Uterus (tissue), 3 donors: ENCODE measurements at regions not wholly inside any gene's neighbourhood (a gene's known extent, or its start where the extent isn't known, plus 50 kb on each side); places are given as distances from the start of the nearest gene placed in this dataset.

Experiments
- DNase-seq, 2 donors: peaks; one replicate each; pipeline ENCODE4 v3.0.0-alpha.2; 2019 to 2020
- H3K27ac ChIP-seq, 2 donors: fragments of 200-600 bp; sonication (generic); 1 replicate in 1 of 2; 2 replicates in 1 of 2; pipeline ENCODE4 v1.5.1; 2016 to 2018
- H3K27me3 ChIP-seq, 2 donors: fragments of 200-600 bp; sonication (generic); one replicate each; pipeline ENCODE4 v1.5.1; 2018 to 2019; ENCODE audit warnings: control low read depth in 1 of 2
- H3K36me3 ChIP-seq, 2 donors: fragments of 200-600 bp; sonication (generic); one replicate each; pipeline ENCODE4 v1.5.1; 2019; ENCODE audit warnings: control low read depth in 1 of 2
- H3K4me1 ChIP-seq, 2 donors: fragments of 200-600 bp; sonication (generic); one replicate each; pipeline ENCODE4 v1.5.1; 2018 to 2019; ENCODE audit warnings: control low read depth in 1 of 2
- H3K4me3 ChIP-seq, 2 donors: fragments of 200-600 bp; sonication (generic); 1 replicate in 1 of 2; 2 replicates in 1 of 2; pipeline ENCODE4 v1.5.1; 2018 to 2019; ENCODE audit warnings: mild to moderate bottlenecking in 1 of 2
- H3K9me3 ChIP-seq, 2 donors: fragments of 200-600 bp; sonication (generic); one replicate each; pipeline ENCODE4 v1.5.1; 2019; ENCODE audit warnings: control low read depth in 1 of 2
- POLR2A ChIP-seq, 2 donors: fragments of 450-650 bp; IDR thresholded peaks; one replicate each; pipeline ENCODE4 v1.6.1; 2016; ENCODE audit warnings: antibody characterized with exemption in 2 of 2, mild to moderate bottlenecking in 1 of 2, moderate library complexity in 1 of 2
- intact Hi-C: fragments of 100-400 bp; cut with DNase I; formaldehyde crosslinking; loops from one replicate; pipeline ENCODE4 v1.15.1; 2023; ENCODE audit warnings: low total_unique reads
- TF ChIP-seq, protein P1 (sequence below), 4 experiments: fragments of 200-600 bp in 2 of 4; fragments of 450-650 bp in 2 of 4; sonication (generic) in 2 of 4; IDR thresholded peaks; one replicate each; pipeline ENCODE4 v1.5.1; 2016 to 2019; ENCODE audit warnings: antibody characterized with exemption in 4 of 4, mild to moderate bottlenecking in 2 of 4, moderate library complexity in 1 of 4
- donor health status: DM: yes; HTN: yes; CAD: no.

DNA sequence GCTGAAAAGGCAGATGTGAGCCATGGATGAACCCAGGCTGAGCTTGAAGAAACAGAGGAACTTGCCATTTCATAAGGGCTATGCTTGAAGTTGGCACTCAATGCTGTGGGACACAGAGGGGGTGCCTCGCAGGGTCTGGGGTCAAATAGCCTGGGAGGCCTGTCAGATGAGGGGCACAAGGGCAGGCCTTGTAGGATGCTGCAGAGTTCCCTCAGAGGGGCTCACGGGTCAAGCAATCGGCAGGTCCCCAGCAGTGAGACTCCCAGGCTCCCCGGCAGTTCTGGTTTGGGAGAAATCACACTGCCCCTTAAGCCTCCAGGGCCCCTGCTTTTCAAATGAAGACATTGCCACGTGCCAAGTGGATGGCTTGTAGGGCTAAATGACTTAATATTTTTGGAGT is 116.7 kb upstream of the GRIK3 start:
- intact Hi-C loops, result no loop called here
- Histone ChIP-seq H3K36me3 (no peaks in the 10 kb centered on the region), H3K4me3 (no peak overlapping the region), H3K27me3 (peaks cover 0 to 6% of the 10 kb centered on the region in 2 donors), H3K27ac (no peak overlapping the region), H3K9me3 (no peaks in the 10 kb centered on the region), H3K4me1 (no peaks in the 10 kb centered on the region)
- no peak for TF ChIP-seq POLR2A (IDR thresholded peaks at IDR 0.05)
- TF ChIP-seq, protein P1, sequence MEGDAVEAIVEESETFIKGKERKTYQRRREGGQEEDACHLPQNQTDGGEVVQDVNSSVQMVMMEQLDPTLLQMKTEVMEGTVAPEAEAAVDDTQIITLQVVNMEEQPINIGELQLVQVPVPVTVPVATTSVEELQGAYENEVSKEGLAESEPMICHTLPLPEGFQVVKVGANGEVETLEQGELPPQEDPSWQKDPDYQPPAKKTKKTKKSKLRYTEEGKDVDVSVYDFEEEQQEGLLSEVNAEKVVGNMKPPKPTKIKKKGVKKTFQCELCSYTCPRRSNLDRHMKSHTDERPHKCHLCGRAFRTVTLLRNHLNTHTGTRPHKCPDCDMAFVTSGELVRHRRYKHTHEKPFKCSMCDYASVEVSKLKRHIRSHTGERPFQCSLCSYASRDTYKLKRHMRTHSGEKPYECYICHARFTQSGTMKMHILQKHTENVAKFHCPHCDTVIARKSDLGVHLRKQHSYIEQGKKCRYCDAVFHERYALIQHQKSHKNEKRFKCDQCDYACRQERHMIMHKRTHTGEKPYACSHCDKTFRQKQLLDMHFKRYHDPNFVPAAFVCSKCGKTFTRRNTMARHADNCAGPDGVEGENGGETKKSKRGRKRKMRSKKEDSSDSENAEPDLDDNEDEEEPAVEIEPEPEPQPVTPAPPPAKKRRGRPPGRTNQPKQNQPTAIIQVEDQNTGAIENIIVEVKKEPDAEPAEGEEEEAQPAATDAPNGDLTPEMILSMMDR (IDR thresholded peaks at IDR 0.05), result no peak
- no peak for DNase-seq

DNA sequence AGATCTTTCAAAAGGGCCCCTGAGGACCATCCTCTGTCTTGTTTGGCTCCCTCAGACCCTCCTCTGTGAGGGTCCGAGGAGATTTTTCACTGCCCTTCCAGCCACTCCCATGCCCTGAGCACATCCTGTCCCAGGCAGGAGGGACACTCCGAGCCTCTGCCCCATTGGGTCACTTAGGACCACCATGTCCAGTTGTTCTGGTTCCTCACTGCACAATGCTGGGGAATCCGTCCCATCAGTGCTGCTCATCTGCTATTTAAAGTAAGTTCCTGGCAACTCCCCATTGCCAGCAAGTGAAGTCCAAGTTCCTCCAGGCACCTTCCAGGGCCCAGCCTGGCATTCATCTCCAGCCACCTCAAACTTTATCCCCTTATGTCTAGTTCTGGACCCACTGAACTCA is 117.5 kb upstream of the GRIK3 start:
- Histone ChIP-seq H3K4me3 (no peak overlapping the region), H3K27me3 (peaks cover 0 to 6% of the 10 kb centered on the region in 2 donors), H3K9me3 (no peaks in the 10 kb centered on the region), H3K4me1 (no peaks in the 10 kb centered on the region), H3K36me3 (no peaks in the 10 kb centered on the region), H3K27ac (no peak overlapping the region)
- no peak for DNase-seq
- no peak for TF ChIP-seq POLR2A (IDR thresholded peaks at IDR 0.05)
- TF ChIP-seq, protein P1 (IDR thresholded peaks at IDR 0.05), result no peak
- intact Hi-C loops, result no loop called here

DNA sequence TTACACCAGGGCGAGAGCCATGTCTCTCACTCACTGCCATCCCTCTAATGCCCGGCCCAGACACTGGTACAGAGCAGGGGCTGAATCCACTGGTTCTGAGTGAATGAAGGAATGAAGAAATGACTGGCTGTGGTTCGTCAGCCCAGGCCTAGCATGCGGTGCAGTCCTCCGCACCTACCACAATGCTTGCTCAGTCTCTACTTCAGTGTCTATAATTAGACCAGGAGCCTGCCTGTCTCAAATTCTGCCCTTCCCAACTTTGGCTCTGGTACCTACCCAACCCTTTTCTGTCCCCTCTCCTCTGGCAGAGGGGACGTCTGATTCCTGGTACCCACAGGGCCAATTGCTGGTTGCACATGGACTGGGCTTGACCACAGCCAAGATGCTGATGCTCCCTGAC is 118.2 kb upstream of the GRIK3 start:
- TF ChIP-seq POLR2A (IDR thresholded peaks at IDR 0.05), result no peak
- TF ChIP-seq, protein P1 (IDR thresholded peaks at IDR 0.05), result no peak
- Histone ChIP-seq H3K36me3 (no peaks in the 10 kb centered on the region), H3K27me3 (peaks cover 0 to 6% of the 10 kb centered on the region in 2 donors), H3K9me3 (no peaks in the 10 kb centered on the region), H3K4me3 (no peak overlapping the region), H3K4me1 (no peaks in the 10 kb centered on the region), H3K27ac (no peak overlapping the region)
- intact Hi-C loops, result no loop called here
- DNase-seq, result no peak

DNA sequence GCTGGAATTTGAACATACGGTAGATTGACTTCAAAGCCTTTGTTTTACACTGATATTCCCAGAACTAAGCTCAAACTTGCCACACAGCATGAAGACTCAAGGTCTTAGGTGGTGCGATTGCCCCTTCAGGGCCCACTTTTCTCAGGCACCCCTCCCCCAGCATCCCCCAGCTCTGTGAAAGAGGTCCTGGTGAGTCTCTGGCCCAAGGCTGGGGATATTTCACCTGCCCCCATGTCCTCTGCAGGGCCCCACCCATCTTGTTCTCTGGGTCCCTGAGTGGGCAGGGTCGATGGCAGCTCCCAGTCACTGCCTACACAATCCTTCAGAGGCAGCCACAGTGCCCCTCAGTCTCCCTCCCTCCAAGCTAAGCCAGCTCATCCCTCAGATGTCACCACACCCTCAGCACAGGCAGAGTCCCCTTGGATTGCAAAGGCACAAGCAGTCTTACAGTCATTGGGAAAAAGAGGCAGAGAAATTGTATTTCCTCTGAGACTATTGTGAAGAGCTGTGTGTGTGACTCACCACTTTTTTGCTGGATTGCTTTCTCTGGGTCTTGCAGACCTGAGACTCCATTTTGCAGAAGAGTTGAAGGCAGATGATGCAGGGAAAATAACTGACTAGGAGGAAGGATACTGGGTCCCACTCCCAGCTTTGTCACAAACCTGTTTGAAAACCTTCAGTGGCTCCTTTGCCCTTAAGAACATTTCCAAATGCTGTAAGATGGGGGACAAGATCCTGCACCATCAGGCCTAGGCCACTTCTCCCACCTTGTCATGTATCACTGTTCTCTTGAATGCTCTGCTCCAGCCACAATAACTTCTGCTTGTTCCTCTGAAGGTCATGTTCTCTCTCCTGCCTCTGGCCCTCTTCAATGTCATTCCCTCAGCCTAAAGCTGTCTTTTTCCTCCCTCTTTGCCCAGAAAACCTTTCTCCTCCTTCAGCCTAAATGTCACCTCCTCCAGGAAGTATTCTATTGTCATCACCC is 119.1 kb upstream of the GRIK3 start:
- H3K4me1 ChIP-seq, result no peaks in the 10 kb centered on the region
- H3K36me3 ChIP-seq, result no peaks in the 10 kb centered on the region
- no peak overlapping the region for H3K27ac ChIP-seq
- no peaks in the 10 kb centered on the region for H3K9me3 ChIP-seq
- TF ChIP-seq, protein P1 (IDR thresholded peaks at IDR 0.05), result no peak
- TF ChIP-seq POLR2A (IDR thresholded peaks at IDR 0.05), result no peak
- no peak for DNase-seq
- peaks cover 0 to 6% of the 10 kb centered on the region in 2 donors for H3K27me3 ChIP-seq
- H3K4me3 ChIP-seq, result no peak overlapping the region
- intact Hi-C loops, result no loop called here

DNA sequence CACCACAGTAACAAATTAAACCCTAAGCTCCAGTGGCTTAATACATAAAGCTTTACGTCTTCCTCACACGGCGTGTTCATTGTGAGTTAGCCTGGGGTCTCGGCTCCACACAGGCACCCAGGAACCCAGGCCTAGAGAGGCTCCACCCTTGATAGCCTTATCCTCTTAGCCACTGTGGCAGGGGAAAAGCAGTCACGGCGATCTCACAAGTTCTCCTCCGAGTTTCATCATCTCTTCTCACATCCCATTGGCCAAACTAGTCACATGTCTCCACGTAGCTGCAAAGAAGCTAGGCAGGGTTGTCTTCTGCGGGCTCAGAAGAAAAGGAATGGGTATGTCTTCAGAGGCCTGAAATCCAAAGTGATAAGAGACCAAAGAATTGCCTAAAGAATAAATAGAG is 122.3 kb upstream of the GRIK3 start:
- Histone ChIP-seq H3K9me3 (no peaks in the 10 kb centered on the region), H3K4me3 (no peak overlapping the region), H3K36me3 (no peaks in the 10 kb centered on the region), H3K27me3 (peaks cover 0 to 6% of the 10 kb centered on the region in 2 donors), H3K4me1 (no peaks in the 10 kb centered on the region), H3K27ac (no peak overlapping the region)
- intact Hi-C loops, result no loop called here
- no peak for DNase-seq
- no peak for TF ChIP-seq POLR2A (IDR thresholded peaks at IDR 0.05)
- TF ChIP-seq, protein P1 (IDR thresholded peaks at IDR 0.05), result no peak
